ENCODE measurements at regions not wholly inside any gene's neighbourhood (a gene's known extent, or its start where the extent isn't known, plus 50 kb on each side); places are given as distances from the start of the nearest gene placed in this dataset.

- TF ChIP-seq ZNF274 (IDR thresholded peaks at IDR 0.05; ENCODE audit: low read depth, low read length), result no peak
- TF ChIP-seq YY1 (IDR thresholded peaks at IDR 0.05; ENCODE audit: insufficient read depth, insufficient read length), result no peak
- no peak for TF ChIP-seq SUZ12 (IDR thresholded peaks at IDR 0.05; ENCODE audit: extremely low read depth, insufficient read depth, insufficient read length)
- H3K9ac ChIP-seq (ENCODE audit: insufficient read length, low read depth), result no peak overlapping the region
- no peaks in the 10 kb centered on the region for H3K4me1 ChIP-seq (ENCODE audit: insufficient read depth, insufficient read length)
Measured at GRCh38 chr18:78849458-78849857, 130.2 kb upstream of the SALL3 start.

GRCh38 chr18:78853341-78853740 is 126.3 kb upstream of the SALL3 start:
- H3K4me1 ChIP-seq (ENCODE audit: insufficient read depth, insufficient read length), result no peaks in the 10 kb centered on the region
- no peak for TF ChIP-seq YY1 (IDR thresholded peaks at IDR 0.05; ENCODE audit: insufficient read depth, insufficient read length)
- no peak for TF ChIP-seq ZNF274 (IDR thresholded peaks at IDR 0.05; ENCODE audit: low read depth, low read length)
- TF ChIP-seq SUZ12 (IDR thresholded peaks at IDR 0.05; ENCODE audit: extremely low read depth, insufficient read depth, insufficient read length), result no peak
- DNase-seq (ENCODE audit: low read depth, low spot score), result no peak
- no peak overlapping the region for H3K9ac ChIP-seq (ENCODE audit: insufficient read length, low read depth)
- no peaks in the 10 kb centered on the region for H3K36me3 ChIP-seq (ENCODE audit: insufficient read depth, insufficient read length, low read length)
- no peak overlapping the region for H3K4me3 ChIP-seq (ENCODE audit: insufficient read length, low read depth)
- no peaks in the 10 kb centered on the region for H3K27me3 ChIP-seq (ENCODE audit: insufficient read depth, insufficient read length)
- H3K9me3 ChIP-seq (ENCODE audit: insufficient read depth, low read length), result peaks cover 11% of the 10 kb centered on the region; the same call in 1 of the 2 replicates

More at GRCh38 chr18:78849458-78849857, 130.2 kb upstream of the SALL3 start:
- Histone ChIP-seq H3K36me3 (ENCODE audit: insufficient read depth, insufficient read length, low read length) (no peaks in the 10 kb centered on the region), H3K9me3 (ENCODE audit: insufficient read depth, low read length) (peaks cover 17% of the 10 kb centered on the region), H3K4me3 (ENCODE audit: insufficient read length, low read depth) (no peak overlapping the region), H3K27me3 (ENCODE audit: insufficient read depth, insufficient read length) (no peaks in the 10 kb centered on the region)
- DNase-seq (ENCODE audit: low read depth, low spot score), result no peak

DNA sequence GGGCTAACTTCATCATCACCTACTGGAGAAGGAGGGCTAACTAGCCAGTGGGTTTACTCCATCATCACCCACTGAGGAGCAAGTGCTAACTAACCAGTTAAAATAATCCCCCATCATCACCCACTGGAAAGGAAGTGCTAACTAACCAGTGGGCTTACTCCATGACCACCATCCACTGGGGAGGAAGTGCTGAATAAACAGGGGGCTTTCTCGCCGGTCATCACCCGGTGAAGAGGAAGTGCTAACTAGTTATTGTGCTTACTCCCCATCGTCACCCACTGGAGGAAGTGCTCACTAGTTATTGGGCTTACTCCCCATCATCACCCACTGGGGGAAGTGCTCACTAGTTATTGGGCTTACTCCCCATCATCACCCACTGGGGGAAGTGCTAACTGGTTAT is 124.4 kb upstream of the SALL3 start:
- no peaks in the 10 kb centered on the region for H3K27me3 ChIP-seq (ENCODE audit: insufficient read depth, insufficient read length)
- H3K9me3 ChIP-seq (ENCODE audit: insufficient read depth, low read length), result peaks cover 11% of the 10 kb centered on the region; the same call in 1 of the 2 replicates
- H3K36me3 ChIP-seq (ENCODE audit: insufficient read depth, insufficient read length, low read length), result no peaks in the 10 kb centered on the region
- TF ChIP-seq SUZ12 (IDR thresholded peaks at IDR 0.05; ENCODE audit: extremely low read depth, insufficient read depth, insufficient read length) (no peak), YY1 (IDR thresholded peaks at IDR 0.05; ENCODE audit: insufficient read depth, insufficient read length) (no peak), ZNF274 (IDR thresholded peaks at IDR 0.05; ENCODE audit: low read depth, low read length) (no peak)
- no peak overlapping the region for H3K4me3 ChIP-seq (ENCODE audit: insufficient read length, low read depth)
- no peak for DNase-seq (ENCODE audit: low read depth, low spot score)
- no peak overlapping the region for H3K9ac ChIP-seq (ENCODE audit: insufficient read length, low read depth)
- H3K4me1 ChIP-seq (ENCODE audit: insufficient read depth, insufficient read length), result no peaks in the 10 kb centered on the region

GRCh38 chr18:78856569-78857313 is 122.9 kb upstream of the SALL3 start:
- no peak for TF ChIP-seq YY1 (IDR thresholded peaks at IDR 0.05; ENCODE audit: insufficient read depth, insufficient read length)
- no peak for TF ChIP-seq ZNF274 (IDR thresholded peaks at IDR 0.05; ENCODE audit: low read depth, low read length)
- no peak for TF ChIP-seq SUZ12 (IDR thresholded peaks at IDR 0.05; ENCODE audit: extremely low read depth, insufficient read depth, insufficient read length)
- H3K9ac ChIP-seq (ENCODE audit: insufficient read length, low read depth), result no peak overlapping the region
- H3K9me3 ChIP-seq (ENCODE audit: insufficient read depth, low read length), result 0 out of 2 replicates have a peak, but pooled peaks cover 3% of the 10 kb centered on the region
- no peaks in the 10 kb centered on the region for H3K4me1 ChIP-seq (ENCODE audit: insufficient read depth, insufficient read length)
- H3K4me3 ChIP-seq (ENCODE audit: insufficient read length, low read depth), result no peak overlapping the region
- H3K27me3 ChIP-seq (ENCODE audit: insufficient read depth, insufficient read length), result no peaks in the 10 kb centered on the region
- no peak for DNase-seq (ENCODE audit: low read depth, low spot score)
- H3K36me3 ChIP-seq (ENCODE audit: insufficient read depth, insufficient read length, low read length), result no peaks in the 10 kb centered on the region

DNA sequence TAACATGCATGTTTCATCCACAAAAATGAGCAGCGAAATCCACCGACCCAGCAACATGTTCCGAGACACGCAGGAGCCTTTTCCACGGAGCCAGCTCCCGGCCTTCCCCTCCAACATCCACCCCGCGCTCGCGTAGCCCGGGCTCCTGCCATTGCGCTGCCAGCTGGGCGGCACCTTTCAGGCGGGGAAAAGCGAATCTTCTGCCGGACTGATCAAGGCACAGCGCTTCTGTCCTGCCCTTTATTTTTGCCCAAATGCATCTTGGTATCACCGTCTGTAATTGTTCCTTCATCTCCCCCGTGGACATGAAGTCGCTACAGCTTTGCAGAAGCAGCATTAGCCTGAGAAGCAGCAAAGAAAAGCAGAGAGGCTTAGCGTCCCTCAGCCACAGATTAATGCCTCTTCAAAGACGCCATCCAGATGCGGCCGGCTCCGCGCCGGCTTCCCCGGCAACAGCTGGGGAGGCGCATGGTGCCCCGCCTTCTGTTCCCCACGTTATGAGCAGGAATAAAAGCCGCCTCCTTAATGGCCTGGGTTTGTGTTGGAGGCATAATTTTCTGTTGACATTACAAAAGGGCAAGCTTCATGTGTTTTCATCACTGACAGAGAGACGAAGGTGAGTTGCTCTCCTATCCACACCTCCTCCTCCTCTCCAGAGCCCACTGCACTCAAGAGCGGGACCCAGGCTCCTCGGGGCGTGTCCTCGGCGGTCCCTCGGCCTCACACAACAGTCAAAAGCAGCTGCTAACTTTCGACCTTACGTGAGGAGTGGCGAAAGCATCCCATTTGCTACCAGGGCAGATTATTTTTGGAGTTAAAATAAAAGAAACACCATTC is 122.1 kb upstream of the SALL3 start:
- DNase-seq (ENCODE audit: low read depth, low spot score), result no peak
- H3K4me3 ChIP-seq (ENCODE audit: insufficient read length, low read depth), result no peak overlapping the region
- H3K27me3 ChIP-seq (ENCODE audit: insufficient read depth, insufficient read length), result no peaks in the 10 kb centered on the region
- H3K4me1 ChIP-seq (ENCODE audit: insufficient read depth, insufficient read length), result no peaks in the 10 kb centered on the region
- no peaks in the 10 kb centered on the region for H3K9me3 ChIP-seq (ENCODE audit: insufficient read depth, low read length)
- no peak overlapping the region for H3K9ac ChIP-seq (ENCODE audit: insufficient read length, low read depth)
- H3K36me3 ChIP-seq (ENCODE audit: insufficient read depth, insufficient read length, low read length), result no peaks in the 10 kb centered on the region
- no peak for TF ChIP-seq SUZ12 (IDR thresholded peaks at IDR 0.05; ENCODE audit: extremely low read depth, insufficient read depth, insufficient read length)
- TF ChIP-seq YY1 (IDR thresholded peaks at IDR 0.05; ENCODE audit: insufficient read depth, insufficient read length), result no peak
- no peak for TF ChIP-seq ZNF274 (IDR thresholded peaks at IDR 0.05; ENCODE audit: low read depth, low read length)

- no peak overlapping the region for H3K9ac ChIP-seq (ENCODE audit: insufficient read length, low read depth)
- no peaks in the 10 kb centered on the region for H3K27me3 ChIP-seq (ENCODE audit: insufficient read depth, insufficient read length)
- H3K36me3 ChIP-seq (ENCODE audit: insufficient read depth, insufficient read length, low read length), result no peaks in the 10 kb centered on the region
- DNase-seq (ENCODE audit: low read depth, low spot score), result no peak
- TF ChIP-seq YY1 (IDR thresholded peaks at IDR 0.05; ENCODE audit: insufficient read depth, insufficient read length), result no peak
- no peak for TF ChIP-seq ZNF274 (IDR thresholded peaks at IDR 0.05; ENCODE audit: low read depth, low read length)
- no peak for TF ChIP-seq SUZ12 (IDR thresholded peaks at IDR 0.05; ENCODE audit: extremely low read depth, insufficient read depth, insufficient read length)
- no peak overlapping the region for H3K4me3 ChIP-seq (ENCODE audit: insufficient read length, low read depth)
- no peaks in the 10 kb centered on the region for H3K9me3 ChIP-seq (ENCODE audit: insufficient read depth, low read length)
- no peaks in the 10 kb centered on the region for H3K4me1 ChIP-seq (ENCODE audit: insufficient read depth, insufficient read length)
Measured at GRCh38 chr18:78859686-78860085, 119.9 kb upstream of the SALL3 start.

- TF ChIP-seq SUZ12 (IDR thresholded peaks at IDR 0.05; ENCODE audit: extremely low read depth, insufficient read depth, insufficient read length) (no peak), YY1 (IDR thresholded peaks at IDR 0.05; ENCODE audit: insufficient read depth, insufficient read length) (no peak), ZNF274 (IDR thresholded peaks at IDR 0.05; ENCODE audit: low read depth, low read length) (no peak)
- H3K36me3 ChIP-seq (ENCODE audit: insufficient read depth, insufficient read length, low read length), result no peaks in the 10 kb centered on the region
- no peaks in the 10 kb centered on the region for H3K9me3 ChIP-seq (ENCODE audit: insufficient read depth, low read length)
- H3K9ac ChIP-seq (ENCODE audit: insufficient read length, low read depth), result no peak overlapping the region
- DNase-seq (ENCODE audit: low read depth, low spot score), result no peak
- H3K4me3 ChIP-seq (ENCODE audit: insufficient read length, low read depth), result no peak overlapping the region
- no peaks in the 10 kb centered on the region for H3K4me1 ChIP-seq (ENCODE audit: insufficient read depth, insufficient read length)
- no peaks in the 10 kb centered on the region for H3K27me3 ChIP-seq (ENCODE audit: insufficient read depth, insufficient read length)
Measured at GRCh38 chr18:78860117-78860516, 119.5 kb upstream of the SALL3 start.
